ENCODE measurements at regions not wholly inside any gene's neighbourhood (a gene's known extent, or its start where the extent isn't known, plus 50 kb on each side); places are given as distances from the start of the nearest gene placed in this dataset.
A peak's percentile ranks its signal among the peaks of the same experiment; 100 is the strongest.

- TF ChIP-seq, protein P1, sequence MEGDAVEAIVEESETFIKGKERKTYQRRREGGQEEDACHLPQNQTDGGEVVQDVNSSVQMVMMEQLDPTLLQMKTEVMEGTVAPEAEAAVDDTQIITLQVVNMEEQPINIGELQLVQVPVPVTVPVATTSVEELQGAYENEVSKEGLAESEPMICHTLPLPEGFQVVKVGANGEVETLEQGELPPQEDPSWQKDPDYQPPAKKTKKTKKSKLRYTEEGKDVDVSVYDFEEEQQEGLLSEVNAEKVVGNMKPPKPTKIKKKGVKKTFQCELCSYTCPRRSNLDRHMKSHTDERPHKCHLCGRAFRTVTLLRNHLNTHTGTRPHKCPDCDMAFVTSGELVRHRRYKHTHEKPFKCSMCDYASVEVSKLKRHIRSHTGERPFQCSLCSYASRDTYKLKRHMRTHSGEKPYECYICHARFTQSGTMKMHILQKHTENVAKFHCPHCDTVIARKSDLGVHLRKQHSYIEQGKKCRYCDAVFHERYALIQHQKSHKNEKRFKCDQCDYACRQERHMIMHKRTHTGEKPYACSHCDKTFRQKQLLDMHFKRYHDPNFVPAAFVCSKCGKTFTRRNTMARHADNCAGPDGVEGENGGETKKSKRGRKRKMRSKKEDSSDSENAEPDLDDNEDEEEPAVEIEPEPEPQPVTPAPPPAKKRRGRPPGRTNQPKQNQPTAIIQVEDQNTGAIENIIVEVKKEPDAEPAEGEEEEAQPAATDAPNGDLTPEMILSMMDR (IDR thresholded peaks at IDR 0.05): peak; percentile 38 to 49 (median 42)
- TF ChIP-seq POLR2A (IDR thresholded peaks at IDR 0.05): no peak
Measured at GRCh38 chr2:51505533-51505932, 473.6 kb upstream of the NRXN1 start.

All from right lobe of liver (tissue), 4 donors.